SK-N-MC (cell line): ENCODE measurements at regions not wholly inside any gene's neighbourhood (a gene's known extent, or its start where the extent isn't known, plus 50 kb on each side); places are given as distances from the start of the nearest gene placed in this dataset.

ENCODE experiments used
- EZH2 ChIP-seq: fragments of 200-600 bp; sonication (generic); IDR thresholded peaks from one replicate; pipeline ENCODE4 v1.6.1; 2017; ENCODE audit warnings: antibody characterized with exemption
- POLR2AphosphoS5 ChIP-seq: IDR thresholded peaks from 2 replicates; pipeline ENCODE4 v1.6.1; 2012; ENCODE audit warnings: mild to moderate bottlenecking, low read depth, low read length, borderline replicate concordance

DNA sequence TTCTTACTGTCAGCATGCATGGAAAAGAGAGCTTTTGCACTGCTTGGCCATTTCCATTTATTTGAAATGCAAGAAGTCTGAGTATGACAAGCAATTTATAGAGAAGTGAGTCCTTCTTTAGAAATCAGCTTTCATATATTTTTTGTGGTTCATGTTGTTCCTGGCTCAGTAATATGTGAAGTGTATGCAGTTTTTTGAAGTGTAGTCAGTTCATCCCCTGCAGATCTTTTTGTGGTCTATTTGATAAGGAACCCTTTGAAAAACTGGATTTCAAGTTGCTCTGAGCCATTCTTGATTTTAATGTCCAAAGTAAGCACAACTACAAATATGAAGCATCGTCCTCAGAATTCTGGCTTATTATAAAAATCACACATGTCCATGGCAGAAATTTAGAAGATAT is 294.1 kb upstream of the SMC2 start:
- TF ChIP-seq POLR2AphosphoS5 = no peak
- TF ChIP-seq EZH2 = no peak
